ENCODE measurements at regions not wholly inside any gene's neighbourhood (a gene's known extent, or its start where the extent isn't known, plus 50 kb on each side); places are given as distances from the start of the nearest gene placed in this dataset.
A peak's percentile ranks its signal among the peaks of the same experiment; 100 is the strongest.
"Not testable (repeated sequence)": the region's sequence is repeated elsewhere in the genome, so short reads cannot be mapped to it uniquely, and the experiment has no call there.

GRCh38 chr13:48590141-48590901, 57.4 kb upstream of the RCBTB2 start:
- DNase-seq, result no peak
- Mint-ChIP-seq H3K4me1 (ENCODE audit: low read depth, unreplicated experiment) (peaks cover 82% of the 10 kb centered on the region), H3K27ac (ENCODE audit: unreplicated experiment) (peak overlapping the region; percentile 90), H3K9me3 (ENCODE audit: low read depth, unreplicated experiment) (peaks cover 3% of the 10 kb centered on the region), H3K27me3 (ENCODE audit: unreplicated experiment) (no peaks in the 10 kb centered on the region), H3K36me3 (ENCODE audit: insufficient read depth, unreplicated experiment) (peaks cover 36% of the 10 kb centered on the region), H3K4me3 (ENCODE audit: low read depth, unreplicated experiment) (peak overlapping the region; percentile 25)
- no peak for TF ChIP-seq CTCF (IDR thresholded peaks at IDR 0.05; ENCODE audit: unreplicated experiment)
- CTCF ChIA-PET, result interaction anchor here (1.2 kb wide), 1 partner anchor 10 kb away, joined by 5 read pairs; no protein-coding TSS in a partner anchor
- BruUV-seq (replicated peaks), result TSS peak; percentile 73
- intact Hi-C loops (cut with micrococcal nuclease; ENCODE audit: unreplicated experiment), result no loop called here

GRCh38 chr13:48591124-48591872, 58.4 kb upstream of the RCBTB2 start:
- peak; percentile 58 for DNase-seq
- intact Hi-C loops (cut with micrococcal nuclease; ENCODE audit: unreplicated experiment); H3K9me3 Mint-ChIP-seq (ENCODE audit: low read depth, unreplicated experiment); BruUV-seq (replicated peaks); H3K27me3 Mint-ChIP-seq (ENCODE audit: unreplicated experiment): not testable (repeated sequence)
- Mint-ChIP-seq H3K4me1 (ENCODE audit: low read depth, unreplicated experiment) (peaks cover 86% of the 10 kb centered on the region), H3K4me3 (ENCODE audit: low read depth, unreplicated experiment) (peak overlapping the region; percentile 25), H3K27ac (ENCODE audit: unreplicated experiment) (peak overlapping the region; percentile 90), H3K36me3 (ENCODE audit: insufficient read depth, unreplicated experiment) (peaks cover 36% of the 10 kb centered on the region)
- CTCF ChIA-PET, result interaction anchor here (0.9 kb wide), 1 partner anchor 11 kb away, joined by 3 read pairs; no protein-coding TSS in a partner anchor

- CTCF ChIA-PET, result interaction anchor here (0.9 kb wide), 1 partner anchor 12 kb away, joined by 3 read pairs; no protein-coding TSS in a partner anchor
- Mint-ChIP-seq H3K27ac (ENCODE audit: unreplicated experiment) (peak overlapping the region; percentile 90), H3K4me1 (ENCODE audit: low read depth, unreplicated experiment) (peaks cover 81% of the 10 kb centered on the region), H3K36me3 (ENCODE audit: insufficient read depth, unreplicated experiment) (peaks cover 29% of the 10 kb centered on the region), H3K4me3 (ENCODE audit: low read depth, unreplicated experiment) (peak overlapping the region; percentile 25), H3K9me3 (ENCODE audit: low read depth, unreplicated experiment) (peaks cover 3% of the 10 kb centered on the region), H3K27me3 (ENCODE audit: unreplicated experiment) (no peaks in the 10 kb centered on the region)
- intact Hi-C loops (cut with micrococcal nuclease; ENCODE audit: unreplicated experiment), result no loop called here
- BruUV-seq (replicated peaks), result no TSS peak
- no peak for TF ChIP-seq CTCF (IDR thresholded peaks at IDR 0.05; ENCODE audit: unreplicated experiment)
- DNase-seq, result no peak
Measured at GRCh38 chr13:48591889-48592687, 59.2 kb upstream of the RCBTB2 start.

GRCh38 chr13:48592688-48593049, 59.8 kb upstream of the RCBTB2 start:
- no TSS peak for BruUV-seq (replicated peaks)
- no peak for TF ChIP-seq CTCF (IDR thresholded peaks at IDR 0.05; ENCODE audit: unreplicated experiment)
- no peak for DNase-seq
- intact Hi-C loops (cut with micrococcal nuclease; ENCODE audit: unreplicated experiment), result no loop called here
- Mint-ChIP-seq H3K4me3 (ENCODE audit: low read depth, unreplicated experiment) (no peak overlapping the region), H3K27me3 (ENCODE audit: unreplicated experiment) (no peaks in the 10 kb centered on the region), H3K27ac (ENCODE audit: unreplicated experiment) (peak overlapping the region; percentile 90), H3K4me1 (ENCODE audit: low read depth, unreplicated experiment) (peaks cover 80% of the 10 kb centered on the region), H3K9me3 (ENCODE audit: low read depth, unreplicated experiment) (peaks cover 3% of the 10 kb centered on the region), H3K36me3 (ENCODE audit: insufficient read depth, unreplicated experiment) (peaks cover 28% of the 10 kb centered on the region)
- CTCF ChIA-PET, result no interaction called here

Measured in Calu3 (cell line).